ENCODE measurements at regions not wholly inside any gene's neighbourhood (a gene's known extent, or its start where the extent isn't known, plus 50 kb on each side); places are given as distances from the start of the nearest gene placed in this dataset.

DNA sequence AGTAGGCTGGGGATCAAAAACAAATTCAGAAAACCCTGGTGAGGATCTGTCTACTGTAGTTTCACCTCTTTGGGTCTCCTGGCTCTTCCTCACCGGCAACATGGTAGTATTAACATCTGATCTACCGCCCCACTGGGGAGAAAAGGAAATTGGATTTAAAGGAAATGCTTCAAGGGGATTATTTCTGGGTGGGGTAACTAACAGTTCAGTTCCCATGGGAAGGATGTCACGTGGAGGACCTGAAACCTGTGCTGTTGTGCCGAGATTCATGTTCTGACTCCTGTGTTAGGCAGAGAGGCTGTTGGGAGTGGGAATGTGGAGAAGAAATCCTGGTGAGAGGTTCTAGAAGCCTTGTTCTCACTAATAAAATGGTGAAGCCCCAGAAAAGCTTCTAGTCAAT, 254.4 kb downstream of the BCOR start:
- DNase-seq: no peak

DNA sequence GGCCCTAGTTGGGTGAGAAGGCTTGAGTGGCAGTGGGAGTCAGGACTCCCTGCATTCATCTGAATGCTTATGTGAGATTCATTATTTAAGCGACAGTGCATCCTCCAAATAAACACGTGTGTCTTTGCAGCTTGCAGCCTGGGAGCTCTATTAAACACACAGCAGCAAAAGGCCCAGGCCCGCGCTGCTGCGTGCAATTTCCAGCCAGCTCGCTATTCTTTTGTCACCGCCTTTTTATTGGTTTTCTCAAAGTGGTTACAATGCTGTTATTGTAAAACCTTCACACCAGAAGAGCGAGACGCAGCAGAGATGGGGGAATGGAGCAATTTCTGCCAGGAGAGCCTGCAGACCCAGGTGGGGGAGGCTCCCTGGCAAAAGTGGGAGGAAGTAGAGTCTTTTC, 252.5 kb downstream of the BCOR start:
- DNase-seq: no peak

DNA sequence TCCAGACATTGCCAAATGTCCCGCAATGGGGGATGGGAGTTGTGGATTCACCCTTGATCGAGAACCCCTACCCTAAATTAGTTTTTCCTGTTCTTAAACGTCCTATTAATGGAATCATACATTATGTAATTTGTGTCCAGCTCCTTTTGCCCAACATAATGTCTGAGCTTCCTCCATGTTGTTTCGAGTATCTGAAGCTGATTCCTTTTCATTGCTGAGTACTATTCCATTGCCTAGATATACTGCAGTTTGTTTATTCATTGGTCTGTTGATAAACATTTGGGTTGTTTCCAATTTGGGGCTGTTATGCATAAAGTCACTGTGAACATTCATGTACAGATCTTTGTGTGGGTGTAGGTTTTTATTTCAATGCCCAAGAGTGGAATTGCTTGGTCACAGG, 251.3 kb downstream of the BCOR start:
- DNase-seq: no peak

GRCh38 chrX:39848243-39848642, 249.5 kb downstream of the BCOR start:
- DNase-seq: no peak

DNA sequence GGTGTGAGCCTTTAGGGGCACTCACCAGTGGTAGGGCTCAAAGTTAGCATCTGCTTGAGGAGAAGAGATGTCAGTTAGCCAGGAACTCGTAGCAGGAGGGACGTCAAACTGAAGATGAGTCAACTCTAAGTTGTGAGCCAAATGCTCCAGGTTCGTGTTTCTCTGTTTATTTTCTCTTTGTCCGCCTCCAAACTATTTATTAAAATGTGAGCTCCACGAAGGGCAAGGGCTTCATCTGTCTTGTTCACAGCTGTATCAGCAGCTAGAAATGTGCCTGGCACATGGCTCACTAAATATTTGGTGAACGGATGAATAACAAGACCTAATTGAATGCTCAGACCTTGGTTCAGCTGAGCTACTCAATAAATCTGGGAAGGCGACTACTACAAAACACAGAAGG, 248.9 kb downstream of the BCOR start:
- DNase-seq: no peak

DNA sequence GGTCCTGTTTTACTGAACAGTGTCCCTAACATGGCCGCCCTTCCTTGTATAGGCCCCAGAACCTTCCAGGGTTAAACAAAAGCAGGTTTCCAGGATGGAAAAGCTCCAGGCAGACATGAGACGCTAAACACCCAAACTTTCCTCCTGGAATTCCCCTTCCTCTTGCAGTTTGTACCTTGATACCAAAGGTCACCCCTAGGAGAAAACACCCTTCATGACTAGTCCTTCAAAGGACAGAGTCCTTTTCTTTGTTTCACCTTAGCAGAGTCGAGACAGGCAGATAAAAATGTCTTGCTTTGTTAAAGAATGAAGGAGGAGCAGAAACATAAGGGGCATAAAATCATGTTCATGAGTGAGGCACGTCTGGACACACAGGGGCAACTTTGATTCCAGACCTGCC, 247.5 kb downstream of the BCOR start:
- DNase-seq: no peak

DNA sequence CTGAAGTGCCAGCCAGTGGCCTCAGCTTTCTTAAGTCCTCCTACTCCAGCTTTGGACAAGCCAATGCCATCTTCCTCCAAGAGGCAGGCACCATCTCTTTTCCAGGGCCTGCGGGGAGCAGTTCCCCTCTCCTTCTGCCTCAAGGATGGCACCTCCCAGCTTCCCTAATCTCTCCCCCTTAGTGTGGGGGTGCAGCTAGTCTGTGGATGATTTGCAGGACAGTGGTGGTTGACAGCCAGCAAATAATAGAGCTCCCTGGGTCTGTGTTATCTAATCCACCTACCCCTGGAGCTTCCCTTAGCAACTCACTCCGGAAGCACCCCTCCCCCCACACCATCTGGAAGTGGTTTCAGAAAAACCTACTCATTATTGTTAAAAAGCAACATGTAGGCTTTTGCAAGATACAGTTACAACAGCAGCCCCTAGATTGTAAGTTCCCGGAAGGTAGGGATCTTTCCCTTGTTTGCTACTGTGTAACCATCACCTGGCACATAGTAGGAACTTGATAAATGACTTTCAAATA, 247.1 kb downstream of the BCOR start:
- no peak for DNase-seq

DNA sequence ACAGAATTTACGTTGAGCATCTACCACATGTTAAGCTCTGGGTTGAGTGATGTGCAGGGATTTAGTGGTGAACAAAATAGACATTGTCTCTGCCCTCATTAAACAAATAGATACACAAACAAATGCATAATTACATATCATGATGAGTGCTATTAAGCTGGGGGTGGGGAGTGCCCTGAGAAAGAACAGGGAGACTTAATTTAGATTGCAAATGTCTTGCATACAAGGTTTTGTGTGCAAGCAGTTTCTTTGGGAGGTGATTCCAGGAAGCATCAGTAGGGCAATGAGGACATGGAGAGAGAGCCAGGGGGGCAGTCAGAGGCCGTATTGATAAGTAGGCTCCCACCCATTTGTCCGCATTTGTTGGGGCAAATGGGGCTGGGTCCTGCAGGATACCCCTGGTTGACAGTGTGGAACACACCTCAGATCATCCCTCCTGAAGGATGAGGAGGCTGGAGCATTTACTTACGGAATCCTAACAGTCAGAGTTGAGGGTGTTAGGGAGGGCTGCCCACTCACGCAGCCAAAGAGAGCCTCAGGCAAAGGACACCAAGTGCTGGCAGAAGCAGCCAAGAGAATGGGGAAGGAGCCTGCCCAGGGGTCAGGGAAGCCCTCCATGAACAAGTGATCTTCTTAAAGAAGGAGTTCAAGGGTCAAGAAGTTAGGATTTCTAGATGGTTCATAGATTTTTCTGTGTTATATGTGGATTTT, 245.9 kb downstream of the BCOR start:
- DNase-seq: no peak

- DNase-seq: no peak
Measured at GRCh38 chrX:39852491-39852890, 245.3 kb downstream of the BCOR start.

GRCh38 chrX:39853417-39854030, 244.2 kb downstream of the BCOR start:
- DNase-seq: no peak

- DNase-seq: peak; percentile 65 to 74
Measured at GRCh38 chrX:39854772-39855747, 242.7 kb downstream of the BCOR start.

DNA sequence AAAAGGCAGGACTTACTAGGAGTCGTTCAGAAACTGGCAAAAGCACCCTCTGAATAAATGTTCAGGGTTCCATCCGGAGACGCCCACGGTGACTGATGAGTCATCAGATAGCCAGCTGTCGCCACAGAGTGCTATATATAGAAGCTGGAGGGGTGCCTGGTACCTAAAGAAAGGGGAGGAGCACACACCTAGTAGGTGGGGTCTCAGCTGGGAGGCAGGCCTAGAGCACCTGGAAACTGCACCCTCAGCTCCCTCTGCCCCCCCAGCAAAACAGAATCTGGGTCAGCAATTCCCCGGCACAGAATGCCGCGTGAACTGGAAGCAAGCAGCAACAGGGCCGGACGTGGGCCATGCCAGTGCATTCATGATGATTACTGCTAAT, 242.0 kb downstream of the BCOR start:
- DNase-seq: peak; percentile 78 to 83

DNA sequence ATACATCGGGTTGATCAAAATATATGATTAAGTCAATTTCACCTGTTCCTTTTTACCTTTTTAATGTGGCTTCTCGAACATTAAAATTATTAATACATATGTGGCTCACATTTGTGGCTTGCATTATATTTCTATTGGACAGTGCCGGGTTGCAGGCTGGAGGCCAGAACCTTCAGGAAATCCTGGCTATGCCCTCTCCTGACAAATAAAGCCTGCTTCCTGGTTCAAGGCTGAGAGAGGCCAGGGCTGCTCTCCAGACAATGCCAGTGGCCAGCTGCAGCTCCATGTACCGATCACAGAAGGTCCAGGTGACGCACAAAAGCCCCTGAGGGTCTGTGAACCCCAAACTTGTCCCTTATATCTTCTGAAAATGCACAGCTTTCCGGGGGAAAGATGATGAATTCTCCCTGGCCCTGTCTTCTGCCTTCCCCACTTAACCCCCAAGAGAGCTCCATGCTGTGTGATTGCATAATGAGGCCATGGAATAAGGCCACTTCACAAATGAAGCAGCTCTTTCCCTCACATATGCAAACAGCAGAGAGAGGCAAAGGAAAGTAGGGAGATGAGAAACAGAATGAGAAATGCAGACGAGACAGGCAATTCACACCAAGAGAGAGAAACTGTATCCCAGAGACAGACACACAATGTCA, 241.2 kb downstream of the BCOR start:
- DNase-seq: no peak

DNA sequence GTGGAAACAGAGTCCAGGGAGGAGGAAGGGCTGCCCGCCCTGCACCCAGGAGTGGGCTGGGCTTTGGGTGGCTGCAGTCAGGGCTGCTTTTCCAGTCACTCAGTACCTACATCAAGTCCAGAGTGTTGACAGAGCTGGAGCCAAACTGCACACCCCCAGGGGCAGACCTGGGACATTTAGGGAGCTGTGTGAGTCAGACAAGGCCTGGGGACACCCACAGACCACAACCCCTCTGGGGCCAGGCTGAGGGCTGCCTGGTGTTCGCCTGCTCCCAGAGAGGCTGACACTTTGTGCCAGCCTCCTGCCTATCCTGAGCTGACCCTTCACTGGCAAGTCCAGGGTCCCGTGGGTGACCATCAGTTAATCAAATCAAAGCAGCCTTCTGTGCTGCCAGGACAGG, 240.0 kb downstream of the BCOR start:
- peak in 1 of 2 experiments; percentile 5 for DNase-seq

DNA sequence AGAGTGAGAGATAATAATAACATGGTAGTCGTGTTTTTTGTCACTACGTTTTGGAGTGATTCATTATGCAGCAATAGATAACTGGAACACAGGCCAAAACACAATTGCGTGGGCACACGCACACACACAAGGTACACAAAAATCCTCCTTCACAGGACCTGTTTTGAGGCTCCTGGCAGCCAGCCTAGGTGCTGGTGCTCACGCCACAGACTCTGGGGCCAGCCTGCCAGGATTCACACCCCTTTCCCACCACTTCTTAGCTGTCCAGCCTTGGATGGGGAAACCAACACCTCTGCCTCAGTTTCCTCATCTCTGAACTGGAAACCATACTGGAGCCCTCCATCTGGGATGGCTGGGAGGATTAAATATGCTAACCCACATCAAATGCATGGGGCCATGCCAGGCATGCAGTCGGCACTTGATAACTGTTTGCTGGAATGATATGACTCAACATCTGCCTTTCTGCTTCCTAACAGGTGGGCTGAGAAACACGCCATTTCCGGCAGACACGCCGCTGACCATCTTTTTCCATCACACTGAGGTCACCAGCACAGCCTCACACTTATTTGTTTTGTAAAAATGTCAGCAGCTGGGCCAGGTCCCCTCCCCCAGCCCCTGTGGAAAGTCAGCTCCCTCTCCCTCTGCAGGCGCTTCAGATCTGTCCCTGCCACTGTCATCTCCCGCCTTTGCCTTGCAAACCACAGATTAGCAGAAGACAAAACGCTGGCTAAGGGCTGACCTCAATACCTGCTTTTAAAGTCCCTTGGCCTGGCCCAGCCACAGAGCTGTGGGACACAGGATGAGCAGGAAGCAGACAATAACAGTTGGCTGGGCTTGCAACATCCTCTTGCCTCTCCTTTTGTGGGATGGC, 237.5 kb downstream of the BCOR start:
- peak; percentile 77 to 82 for DNase-seq

GRCh38 chrX:39862963-39863362, 234.8 kb downstream of the BCOR start:
- no peak for DNase-seq

- no peak for DNase-seq
Measured at GRCh38 chrX:39866229-39866628, 231.5 kb downstream of the BCOR start.

DNA sequence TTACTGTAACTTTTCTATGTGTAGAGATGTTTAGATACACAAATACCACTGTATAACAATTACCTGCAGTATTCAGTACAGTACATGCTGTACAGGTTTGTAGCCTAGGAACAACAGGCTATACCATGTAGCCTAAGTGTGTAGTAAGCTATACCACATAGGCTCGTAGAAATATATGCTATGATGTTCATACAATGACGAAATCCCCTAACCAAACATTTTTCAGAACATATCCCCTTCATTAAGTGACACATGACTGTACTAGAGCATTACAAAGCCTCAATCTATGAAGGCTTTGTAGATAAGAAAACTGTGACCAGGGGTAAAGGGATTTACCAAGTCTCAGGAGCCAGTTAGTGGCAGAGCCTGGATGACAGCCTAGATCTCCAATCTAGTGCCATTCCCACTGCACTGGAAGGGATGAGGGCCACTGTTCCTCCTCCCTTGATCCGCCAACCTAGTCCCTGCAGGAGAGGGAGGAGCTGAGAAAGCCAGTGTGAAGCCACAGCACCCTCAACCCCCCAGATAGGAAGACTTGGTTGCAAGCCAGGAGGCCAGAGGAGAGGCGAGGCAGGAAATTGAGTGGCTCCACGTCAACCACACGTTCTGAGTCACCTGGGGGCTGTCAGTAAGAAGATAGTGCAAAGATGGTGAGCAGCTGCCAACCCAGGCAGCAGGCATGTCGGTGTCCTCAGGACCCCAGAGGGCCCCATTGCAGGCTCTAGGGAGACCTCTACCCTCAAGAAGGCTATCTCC, 227.7 kb downstream of the BCOR start:
- peak; percentile 62 for DNase-seq

GRCh38 chrX:39871648-39872047, 226.1 kb downstream of the BCOR start:
- no peak for DNase-seq

DNA sequence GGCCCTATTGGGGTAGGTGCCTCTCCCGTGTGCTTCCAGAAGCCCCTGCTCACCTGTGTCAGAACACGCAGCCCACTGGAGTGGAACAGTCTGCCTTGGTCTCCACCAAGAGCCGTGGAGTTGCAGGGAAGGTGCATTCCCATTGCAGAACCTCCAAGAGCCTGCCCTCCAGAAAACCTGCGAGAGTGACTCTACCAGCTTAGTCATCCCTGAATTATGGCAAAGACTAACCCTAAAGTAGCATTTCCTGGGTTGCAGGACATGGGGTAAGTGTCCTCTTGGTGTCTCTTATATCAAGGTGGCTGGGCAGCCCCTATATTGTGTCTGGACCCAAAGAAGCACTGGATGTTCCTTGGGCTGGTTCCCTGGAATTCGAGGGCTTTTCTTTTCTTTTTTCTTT, 224.6 kb downstream of the BCOR start:
- no peak for DNase-seq

- no peak for DNase-seq
Measured at GRCh38 chrX:39874202-39874816, 223.4 kb downstream of the BCOR start.

All from activated CD4-positive, alpha-beta T cell treated with anti-CD3 and anti-CD28 coated beads, Interleukin-2, amount 50 U/mL, for 4 hours (primary cell).